A673 (cell line): ENCODE measurements at regions not wholly inside any gene's neighbourhood (a gene's known extent, or its start where the extent isn't known, plus 50 kb on each side); places are given as distances from the start of the nearest gene placed in this dataset.

Source experiments
- CTCF ChIP-seq: fragments of 300-800, 200-600 bp; sonication (generic); conservative IDR thresholded peaks from 2 replicates; pipeline ENCODE4 v1.5.1; 2017; ENCODE audit warnings: low read depth, mild to moderate bottlenecking, antibody characterized with exemption, low read length, moderate library complexity, mixed read lengths
- EZH2 ChIP-seq: fragments of 200-600 bp; sonication (generic); IDR thresholded peaks from 2 replicates; pipeline ENCODE4 v1.6.1; 2017; ENCODE audit warnings: borderline replicate concordance, low read depth, mild to moderate bottlenecking, mixed read lengths, antibody characterized with exemption, low read length; ENCODE audit not compliant: poor library complexity, severe bottlenecking

DNA sequence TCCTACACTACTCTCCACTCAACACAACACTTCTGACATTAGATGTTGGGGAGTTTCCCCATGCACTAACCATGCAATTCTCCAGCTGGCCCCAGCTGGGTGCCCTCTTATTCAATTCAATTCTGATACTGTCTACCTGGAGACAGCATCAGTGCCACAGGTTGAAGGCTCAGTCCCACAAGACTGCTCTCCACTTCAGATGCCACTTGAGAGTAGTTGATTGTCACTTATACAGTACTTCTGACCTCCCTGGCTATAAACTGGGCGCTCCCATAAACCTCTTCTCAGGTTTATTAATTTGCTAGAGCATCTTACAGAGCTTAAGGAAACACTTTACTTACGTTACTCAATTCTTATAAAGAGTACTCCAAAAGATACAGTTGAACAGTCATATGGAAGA is 442.3 kb downstream of the LRRIQ3 start:
- TF ChIP-seq CTCF (no peak), EZH2 (no peak)
